NCI-H1930 (cell line): ENCODE measurements at regions not wholly inside any gene's neighbourhood (a gene's known extent, or its start where the extent isn't known, plus 50 kb on each side); places are given as distances from the start of the nearest gene placed in this dataset.
A peak's percentile ranks its signal among the peaks of the same experiment; 100 is the strongest.
"Not testable (repeated sequence)": the region's sequence is repeated elsewhere in the genome, so short reads cannot be mapped to it uniquely, and the experiment has no call there.

Experiments used
- DNase-seq, 2 experiments: peaks; one replicate each; lab custom pipeline; 2025; lab: John Stamatoyannopoulos, UW

GRCh38 chr11:101741479-101742175, 157.8 kb upstream of the TRPC6 start:
- no peak for DNase-seq

- DNase-seq = no peak
Observed at GRCh38 chr11:101741061-101741460, 157.3 kb upstream of the TRPC6 start.

- no peak for DNase-seq
Observed at GRCh38 chr11:101738452-101738851, 154.6 kb upstream of the TRPC6 start.

- DNase-seq = no peak
Observed at GRCh38 chr11:101729406-101730078, 145.7 kb upstream of the TRPC6 start.

- DNase-seq = no peak
Observed at GRCh38 chr11:101727451-101727850, 143.6 kb upstream of the TRPC6 start.

- no peak for DNase-seq
Observed at GRCh38 chr11:101726988-101727387, 143.2 kb upstream of the TRPC6 start.

- no peak for DNase-seq
Observed at GRCh38 chr11:101723371-101723770, 139.6 kb upstream of the TRPC6 start.

- no peak for DNase-seq
Observed at GRCh38 chr11:101721270-101721669, 137.5 kb upstream of the TRPC6 start.

- DNase-seq = no peak
Observed at GRCh38 chr11:101718402-101718801, 134.6 kb upstream of the TRPC6 start.

GRCh38 chr11:101717619-101718018, 133.8 kb upstream of the TRPC6 start:
- peak in 1 of 2 experiments; percentile 19 for DNase-seq

- DNase-seq = no peak
Observed at GRCh38 chr11:101715281-101715680, 131.5 kb upstream of the TRPC6 start.

GRCh38 chr11:101707477-101707876, 123.7 kb upstream of the TRPC6 start:
- no peak for DNase-seq

- DNase-seq = no peak
Observed at GRCh38 chr11:101706541-101706940, 122.7 kb upstream of the TRPC6 start.

GRCh38 chr11:101705972-101706371, 122.2 kb upstream of the TRPC6 start:
- DNase-seq = no peak

- DNase-seq = not testable (repeated sequence)
Observed at GRCh38 chr11:101694869-101695268, 111.1 kb upstream of the TRPC6 start.

- no peak for DNase-seq
Observed at GRCh38 chr11:101692980-101693379, 109.2 kb upstream of the TRPC6 start.

- no peak for DNase-seq
Observed at GRCh38 chr11:101686514-101686913, 102.7 kb upstream of the TRPC6 start.

GRCh38 chr11:101668236-101668635, 84.4 kb upstream of the TRPC6 start:
- DNase-seq = no peak

- DNase-seq = no peak
Observed at GRCh38 chr11:101666916-101667315, 83.1 kb upstream of the TRPC6 start.

- DNase-seq = no peak
Observed at GRCh38 chr11:101661559-101661958, 77.8 kb upstream of the TRPC6 start.
